Activated CD4-positive, alpha-beta T cell treated with anti-CD3 and anti-CD28 coated beads, Interleukin-2, amount 10 ng/mL, durations not matched to agents 24 days and 14 days (primary cell): ENCODE measurements at regions not wholly inside any gene's neighbourhood (a gene's known extent, or its start where the extent isn't known, plus 50 kb on each side); places are given as distances from the start of the nearest gene placed in this dataset.
"Not testable (repeated sequence)": the region's sequence is repeated elsewhere in the genome, so short reads cannot be mapped to it uniquely, and the experiment has no call there.

Source experiments
- DNase-seq: peaks from one replicate; pipeline ENCODE4 v3.0.0; 2022
- H3K27ac Mint-ChIP-seq: one replicate; pipeline ENCODE4 v1.8.0; 2022; ENCODE audit warnings: mild to moderate bottlenecking, mixed read lengths
- H3K27me3 Mint-ChIP-seq: one replicate; pipeline ENCODE4 v1.8.0; 2022; ENCODE audit warnings: mixed read lengths
- H3K36me3 Mint-ChIP-seq: one replicate; pipeline ENCODE4 v1.8.0; 2022; ENCODE audit warnings: low read depth, mild to moderate bottlenecking, mixed read lengths
- H3K4me1 Mint-ChIP-seq: one replicate; pipeline ENCODE4 v1.8.0; 2021; ENCODE audit warnings: mixed read lengths
- H3K4me3 Mint-ChIP-seq: one replicate; pipeline ENCODE4 v1.8.0; 2022; ENCODE audit warnings: mild to moderate bottlenecking, moderate library complexity, mixed read lengths
- H3K9me3 Mint-ChIP-seq: one replicate; pipeline ENCODE4 v1.8.0; 2021; ENCODE audit warnings: mixed read lengths
- intact Hi-C: fragments of 100-400 bp; cut with micrococcal nuclease; formaldehyde crosslinking; loops from one replicate; pipeline ENCODE4 v1.15.1; 2023

DNA sequence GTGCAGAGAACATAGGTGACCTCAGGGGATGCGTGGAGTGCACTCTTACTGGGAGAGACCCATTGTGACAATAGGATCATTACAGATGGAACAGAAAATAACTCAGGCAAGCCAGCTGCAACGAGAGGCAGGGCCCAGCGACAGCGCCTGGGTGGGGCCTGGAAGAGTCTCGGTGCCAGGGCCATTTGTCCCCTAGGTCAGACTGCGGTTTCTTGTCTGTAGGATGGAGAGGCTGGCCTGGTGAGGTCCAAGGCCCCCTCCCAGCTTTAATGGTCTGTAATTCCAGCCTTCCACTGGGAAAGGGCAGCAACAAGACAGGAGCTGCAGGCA, 208.6 kb upstream of the APCDD1 start:
- intact Hi-C loops, result no loop called here
- Mint-ChIP-seq H3K27ac (no peak overlapping the region), H3K4me1 (no peaks in the 10 kb centered on the region), H3K36me3 (no peaks in the 10 kb centered on the region), H3K4me3 (no peak overlapping the region), H3K27me3 (peaks cover 1% of the 10 kb centered on the region), H3K9me3 (no peaks in the 10 kb centered on the region)
- no peak for DNase-seq

DNA sequence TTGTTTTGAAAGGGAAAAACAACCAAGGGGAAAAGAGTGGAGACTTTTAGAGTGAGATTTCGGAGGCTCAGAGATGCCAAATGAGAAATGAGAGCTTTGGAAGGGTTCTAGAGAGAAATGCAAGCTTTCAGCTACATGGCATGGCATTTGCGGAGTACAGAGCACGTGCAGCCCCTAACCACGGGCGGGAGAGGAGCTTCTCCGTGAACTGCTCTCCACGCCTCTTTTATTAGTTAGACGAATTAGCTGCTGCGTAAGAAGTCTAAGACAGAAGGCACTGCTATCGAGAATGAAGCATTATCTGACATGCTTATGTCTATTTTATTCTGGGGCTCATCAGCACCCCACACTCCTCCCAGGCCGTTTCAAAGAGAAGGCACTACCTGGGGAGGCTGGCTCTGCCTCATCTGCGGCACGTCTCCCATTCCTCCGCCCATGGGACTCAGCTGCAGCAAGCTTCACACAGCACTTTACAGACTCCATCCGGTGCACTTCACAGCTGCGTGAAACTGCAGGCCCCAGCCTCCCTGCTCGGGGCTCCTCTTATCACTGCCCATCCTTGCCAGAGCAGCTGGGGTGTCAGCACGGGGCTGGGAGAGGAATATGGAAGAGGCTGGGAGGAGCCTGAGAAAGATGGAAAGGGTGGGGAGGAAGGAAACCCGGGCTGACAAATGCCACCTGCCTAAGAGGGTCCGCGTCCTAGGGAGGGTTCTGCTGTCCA, 207.3 kb upstream of the APCDD1 start:
- no peak overlapping the region for H3K4me3 Mint-ChIP-seq
- H3K4me1 Mint-ChIP-seq, result no peaks in the 10 kb centered on the region
- intact Hi-C loops, result no loop called here
- H3K9me3 Mint-ChIP-seq, result no peaks in the 10 kb centered on the region
- H3K27me3 Mint-ChIP-seq, result no peaks in the 10 kb centered on the region
- no peak for DNase-seq
- no peaks in the 10 kb centered on the region for H3K36me3 Mint-ChIP-seq
- H3K27ac Mint-ChIP-seq, result no peak overlapping the region

DNA sequence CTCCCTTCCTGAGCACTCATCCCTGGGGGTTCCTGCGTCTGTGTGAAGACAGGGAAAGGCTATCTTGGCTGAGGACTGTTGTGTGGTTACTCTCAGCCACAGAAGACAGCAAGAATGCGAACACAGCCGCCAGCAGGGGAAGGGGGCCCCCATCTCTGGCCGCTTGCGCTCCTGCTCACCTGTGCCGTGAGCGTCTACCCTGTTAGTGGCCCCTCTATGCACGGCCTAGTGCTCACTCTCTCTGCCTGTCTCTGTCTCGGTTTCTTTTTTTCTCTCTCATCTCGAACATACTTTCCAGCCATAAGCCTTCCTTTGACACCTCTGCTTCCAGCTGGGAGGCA, 206.7 kb upstream of the APCDD1 start:
- no peak for DNase-seq
- Mint-ChIP-seq H3K4me1 (no peaks in the 10 kb centered on the region), H3K27ac (no peak overlapping the region), H3K4me3 (no peak overlapping the region), H3K27me3 (no peaks in the 10 kb centered on the region), H3K9me3 (no peaks in the 10 kb centered on the region), H3K36me3 (no peaks in the 10 kb centered on the region)
- intact Hi-C loops, result no loop called here

GRCh38 chr18:10248738-10249137, 205.7 kb upstream of the APCDD1 start:
- Mint-ChIP-seq H3K27me3 (peaks cover 3% of the 10 kb centered on the region), H3K4me3 (no peak overlapping the region), H3K4me1 (no peaks in the 10 kb centered on the region), H3K36me3 (no peaks in the 10 kb centered on the region), H3K9me3 (no peaks in the 10 kb centered on the region), H3K27ac (no peak overlapping the region)
- intact Hi-C loops, result no loop called here
- no peak for DNase-seq

DNA sequence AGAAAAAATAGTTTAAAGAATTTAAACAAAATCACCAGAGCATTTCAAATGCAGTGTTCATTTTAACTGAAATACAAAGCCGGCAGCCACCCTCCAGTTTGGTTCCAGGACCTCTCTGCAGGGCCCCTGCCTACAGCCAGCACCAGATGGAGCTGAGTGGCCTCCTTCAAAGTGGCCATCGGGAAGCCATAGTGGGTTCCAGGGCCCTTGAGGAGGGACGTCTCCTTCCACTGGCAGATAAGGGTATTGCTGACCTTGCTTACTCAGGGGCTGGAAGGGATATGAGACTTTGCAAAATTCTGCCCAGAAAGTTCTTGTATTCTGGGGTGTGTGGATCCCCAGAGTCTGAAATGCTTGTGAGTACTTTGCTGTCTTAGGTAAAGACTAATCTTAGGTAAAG, 205.2 kb upstream of the APCDD1 start:
- intact Hi-C loops, result no loop called here
- DNase-seq, result no peak
- H3K27ac Mint-ChIP-seq, result no peak overlapping the region

DNA sequence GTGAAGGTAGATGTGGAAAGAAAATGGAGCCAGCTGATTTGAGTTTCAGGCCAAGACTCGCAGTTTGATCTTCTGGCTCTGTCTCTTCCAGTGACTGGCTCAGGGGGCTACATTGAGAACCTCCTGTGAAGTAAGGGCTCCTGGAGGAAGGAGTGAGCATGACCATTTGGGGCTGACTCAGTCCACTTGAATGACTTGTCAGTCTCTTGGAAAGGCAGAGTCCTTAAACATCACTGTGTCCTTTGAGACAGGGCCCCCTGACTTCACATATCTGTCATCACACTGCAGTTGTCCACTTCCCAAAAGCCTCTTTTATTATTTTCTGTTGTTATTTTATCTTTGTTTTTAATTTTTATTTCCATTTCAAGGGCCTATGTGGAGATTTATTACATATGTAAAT, 204.6 kb upstream of the APCDD1 start:
- DNase-seq, result no peak
- H3K27ac Mint-ChIP-seq, result no peak overlapping the region
- intact Hi-C loops, result no loop called here
- peaks cover 3% of the 10 kb centered on the region for H3K27me3 Mint-ChIP-seq
- H3K4me1 Mint-ChIP-seq, result no peaks in the 10 kb centered on the region
- H3K4me3 Mint-ChIP-seq, result no peak overlapping the region
- H3K36me3 Mint-ChIP-seq, result no peaks in the 10 kb centered on the region
- H3K9me3 Mint-ChIP-seq, result no peaks in the 10 kb centered on the region

More for the DNA sequence above, 205.2 kb upstream of the APCDD1 start:
- H3K36me3 Mint-ChIP-seq, result no peaks in the 10 kb centered on the region
- H3K4me1 Mint-ChIP-seq, result no peaks in the 10 kb centered on the region
- H3K4me3 Mint-ChIP-seq, result no peak overlapping the region
- H3K9me3 Mint-ChIP-seq, result no peaks in the 10 kb centered on the region
- H3K27me3 Mint-ChIP-seq, result peaks cover 3% of the 10 kb centered on the region

GRCh38 chr18:10252494-10252893, 201.9 kb upstream of the APCDD1 start:
- H3K27ac Mint-ChIP-seq, result no peak overlapping the region
- DNase-seq, result no peak
- H3K4me3 Mint-ChIP-seq, result no peak overlapping the region
- intact Hi-C loops, result no loop called here
- no peaks in the 10 kb centered on the region for H3K9me3 Mint-ChIP-seq
- H3K27me3 Mint-ChIP-seq, result peaks cover 7% of the 10 kb centered on the region
- no peaks in the 10 kb centered on the region for H3K4me1 Mint-ChIP-seq
- no peaks in the 10 kb centered on the region for H3K36me3 Mint-ChIP-seq

- H3K36me3 Mint-ChIP-seq, result no peaks in the 10 kb centered on the region
- no peak overlapping the region for H3K4me3 Mint-ChIP-seq
- no peaks in the 10 kb centered on the region for H3K4me1 Mint-ChIP-seq
- H3K27ac Mint-ChIP-seq, result no peak overlapping the region
- H3K27me3 Mint-ChIP-seq, result peaks cover 7% of the 10 kb centered on the region
- DNase-seq, result no peak
- no peaks in the 10 kb centered on the region for H3K9me3 Mint-ChIP-seq
- intact Hi-C loops, result no loop called here
These were observed 201.3 kb upstream of the APCDD1 start for GRCh38 chr18:10252952-10253705.

- H3K36me3 Mint-ChIP-seq, H3K27ac Mint-ChIP-seq, H3K27me3 Mint-ChIP-seq, DNase-seq, H3K9me3 Mint-ChIP-seq, intact Hi-C loops, H3K4me3 Mint-ChIP-seq, H3K4me1 Mint-ChIP-seq: not testable (repeated sequence)
These were observed 198.2 kb upstream of the APCDD1 start for GRCh38 chr18:10256276-10256675.

GRCh38 chr18:10258836-10259474, 195.5 kb upstream of the APCDD1 start:
- H3K4me3 Mint-ChIP-seq, result no peak overlapping the region
- intact Hi-C loops, result no loop called here
- H3K27ac Mint-ChIP-seq, result no peak overlapping the region
- H3K36me3 Mint-ChIP-seq, result no peaks in the 10 kb centered on the region
- no peak for DNase-seq
- H3K4me1 Mint-ChIP-seq, result no peaks in the 10 kb centered on the region
- H3K27me3 Mint-ChIP-seq, result peaks cover 6% of the 10 kb centered on the region
- no peaks in the 10 kb centered on the region for H3K9me3 Mint-ChIP-seq

DNA sequence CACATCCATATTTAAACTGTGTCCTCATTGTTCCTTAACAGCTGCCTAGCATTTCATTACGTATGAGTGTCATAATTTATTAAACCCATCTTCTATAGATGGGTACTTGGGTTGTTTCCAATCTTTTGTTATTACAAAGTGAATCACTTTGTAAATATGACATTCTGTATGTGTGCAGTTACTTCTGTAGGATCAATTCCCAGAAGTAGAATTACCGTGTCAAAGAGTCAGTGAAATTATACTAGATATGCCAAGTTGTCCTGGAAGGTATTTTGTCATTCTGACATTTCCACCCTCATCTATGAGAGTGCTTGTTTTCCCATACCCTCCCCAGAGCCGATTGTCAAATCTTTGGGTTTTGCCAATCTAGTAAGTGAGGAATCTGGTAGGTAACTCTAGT, 194.5 kb upstream of the APCDD1 start:
- H3K4me3 Mint-ChIP-seq, result no peak overlapping the region
- DNase-seq, result no peak
- no peak overlapping the region for H3K27ac Mint-ChIP-seq
- peaks cover 6% of the 10 kb centered on the region for H3K27me3 Mint-ChIP-seq
- intact Hi-C loops, result no loop called here
- no peaks in the 10 kb centered on the region for H3K4me1 Mint-ChIP-seq
- H3K9me3 Mint-ChIP-seq, result no peaks in the 10 kb centered on the region
- no peaks in the 10 kb centered on the region for H3K36me3 Mint-ChIP-seq

DNA sequence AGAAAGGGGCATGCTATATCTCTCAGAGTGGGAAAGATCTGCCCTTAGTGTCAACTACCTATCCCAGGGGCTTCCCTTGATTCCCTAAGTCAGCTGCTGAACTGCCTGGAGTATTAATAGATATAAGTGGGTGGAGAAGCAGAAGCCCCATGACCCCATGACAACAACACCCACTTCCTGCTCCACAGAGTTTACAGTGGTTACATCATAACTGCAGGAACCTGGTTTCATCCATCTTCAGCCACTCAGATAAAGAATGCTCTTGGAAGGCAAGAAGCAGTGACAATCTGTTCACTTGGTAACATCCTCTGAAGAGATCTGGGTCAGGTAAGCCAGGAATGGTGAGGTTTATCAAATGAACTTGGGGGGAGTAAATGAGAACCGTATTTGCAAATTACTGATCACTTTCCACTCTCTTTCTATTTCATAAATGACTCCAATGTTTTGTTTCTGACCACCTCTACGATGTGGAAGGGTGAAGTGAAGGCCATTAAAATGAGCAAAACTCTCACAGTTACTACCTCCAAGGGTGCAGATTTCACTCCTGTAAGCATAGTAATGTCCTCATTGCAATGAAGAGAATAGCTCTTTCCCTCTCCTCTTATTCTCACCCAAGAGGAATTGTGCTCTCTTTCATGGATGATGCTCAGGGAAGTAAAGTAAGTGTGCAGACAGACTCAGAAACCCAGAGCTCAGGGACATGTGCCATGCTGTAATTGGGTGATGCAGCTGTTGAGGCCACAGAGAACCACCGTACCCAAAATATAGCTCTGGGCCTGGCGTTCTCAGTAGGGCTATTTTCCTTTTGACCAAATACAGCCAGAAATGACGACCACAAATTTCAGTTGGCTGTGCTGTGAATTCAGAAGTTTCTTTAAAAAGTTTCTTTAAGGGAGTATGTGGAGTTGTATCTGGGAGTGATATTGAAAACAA, 192.8 kb upstream of the APCDD1 start:
- no peaks in the 10 kb centered on the region for H3K4me1 Mint-ChIP-seq
- peaks cover 2% of the 10 kb centered on the region for H3K27me3 Mint-ChIP-seq
- no peaks in the 10 kb centered on the region for H3K9me3 Mint-ChIP-seq
- no peaks in the 10 kb centered on the region for H3K36me3 Mint-ChIP-seq
- no peak overlapping the region for H3K27ac Mint-ChIP-seq
- DNase-seq, result no peak
- intact Hi-C loops, result no loop called here
- H3K4me3 Mint-ChIP-seq, result no peak overlapping the region

- Mint-ChIP-seq H3K9me3 (no peaks in the 10 kb centered on the region), H3K4me1 (no peaks in the 10 kb centered on the region), H3K27me3 (peaks cover 2% of the 10 kb centered on the region), H3K36me3 (no peaks in the 10 kb centered on the region), H3K4me3 (no peak overlapping the region), H3K27ac (no peak overlapping the region)
- no peak for DNase-seq
- intact Hi-C loops, result no loop called here
These were observed 191.9 kb upstream of the APCDD1 start for GRCh38 chr18:10262566-10262965.

DNA sequence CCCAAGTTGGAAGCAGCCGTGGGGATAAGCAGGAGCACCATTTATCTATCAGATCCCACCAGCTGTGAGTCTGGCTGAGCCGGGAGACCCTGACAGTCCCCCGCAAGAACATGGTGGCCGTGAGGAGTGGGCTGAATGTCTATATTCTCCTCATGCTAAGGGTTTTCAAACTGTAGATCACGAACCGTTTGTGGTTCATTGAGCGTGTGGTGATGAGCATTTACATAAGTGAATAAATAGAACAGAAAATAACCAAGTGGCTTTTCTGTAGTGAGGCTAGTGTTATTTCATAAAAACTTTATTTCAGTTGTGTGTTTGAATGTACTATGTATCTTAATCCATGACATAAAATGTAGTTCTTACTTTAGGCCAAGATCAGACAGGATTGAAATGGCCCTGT, 190.2 kb upstream of the APCDD1 start:
- no peaks in the 10 kb centered on the region for H3K27me3 Mint-ChIP-seq
- no peak overlapping the region for H3K27ac Mint-ChIP-seq
- H3K4me1 Mint-ChIP-seq, result no peaks in the 10 kb centered on the region
- no peak overlapping the region for H3K4me3 Mint-ChIP-seq
- no peaks in the 10 kb centered on the region for H3K36me3 Mint-ChIP-seq
- no peaks in the 10 kb centered on the region for H3K9me3 Mint-ChIP-seq
- DNase-seq, result no peak
- intact Hi-C loops, result no loop called here
